ENCODE measurements at regions not wholly inside any gene's neighbourhood (a gene's known extent, or its start where the extent isn't known, plus 50 kb on each side); places are given as distances from the start of the nearest gene placed in this dataset.

DNA sequence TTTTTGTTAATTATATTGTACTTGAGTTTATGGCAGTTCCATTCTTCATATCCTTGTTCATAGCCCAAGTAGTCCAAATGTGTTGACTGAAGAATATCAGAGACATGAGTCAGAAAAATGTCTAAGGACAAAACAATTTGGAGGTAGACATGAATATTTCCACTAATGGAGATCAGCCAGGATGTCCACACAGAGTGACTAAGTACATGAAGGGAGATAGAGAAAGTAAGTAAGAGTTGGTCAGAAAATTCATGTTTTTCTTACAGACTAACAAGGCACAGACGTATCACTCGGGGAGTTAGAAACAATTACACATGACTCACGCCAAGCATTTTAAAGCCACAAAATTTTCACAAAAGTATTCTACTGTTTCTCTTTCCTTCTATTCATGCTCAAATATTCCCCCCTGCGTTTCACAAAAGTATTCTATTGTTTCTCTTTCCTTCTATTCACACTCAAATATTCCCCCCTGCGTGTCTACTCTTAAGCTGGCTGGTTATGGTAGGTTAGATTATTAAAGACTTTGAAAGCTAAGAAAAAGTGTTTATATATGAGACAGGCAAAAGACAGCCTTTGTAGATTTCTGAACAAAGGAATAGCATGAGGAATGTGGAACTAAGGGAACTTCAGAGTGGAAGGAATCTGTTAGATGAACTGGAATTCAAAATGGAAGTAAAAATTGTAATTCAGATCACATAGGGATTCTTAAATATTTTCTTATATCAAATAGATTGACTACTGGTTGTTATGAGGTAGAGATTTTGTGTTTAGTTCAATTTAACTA lies 648.7 kb upstream of the CCDC54 start:
- TF ChIP-seq ZNF274 (IDR thresholded peaks at IDR 0.05; ENCODE audit: low read depth, low read length) = no peak
- no peak for TF ChIP-seq YY1 (IDR thresholded peaks at IDR 0.05; ENCODE audit: insufficient read depth, insufficient read length)
